ENCODE measurements at regions not wholly inside any gene's neighbourhood (a gene's known extent, or its start where the extent isn't known, plus 50 kb on each side); places are given as distances from the start of the nearest gene placed in this dataset.
"Not testable (repeated sequence)": the region's sequence is repeated elsewhere in the genome, so short reads cannot be mapped to it uniquely, and the experiment has no call there.

DNA sequence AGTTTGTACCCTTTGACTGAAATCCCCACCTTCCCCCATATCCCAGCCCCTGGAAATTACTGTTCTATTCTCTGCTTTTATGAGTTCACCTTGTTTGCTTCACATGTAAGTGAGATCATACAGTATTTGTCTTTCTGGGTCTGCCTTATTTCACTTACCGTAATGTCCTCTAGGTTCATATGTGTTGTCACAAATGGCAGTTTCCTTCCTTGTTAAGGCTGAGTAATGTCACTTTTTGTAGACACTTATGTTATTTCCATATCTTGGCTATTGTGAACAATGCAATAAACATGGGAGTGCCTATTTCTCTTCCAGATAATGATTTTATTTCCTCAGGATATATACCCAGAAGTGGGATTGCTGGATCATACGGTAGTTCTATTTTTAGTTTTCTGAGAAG is 272.3 kb downstream of the MRPS30 start:
- DNase-seq, result no peak

DNA sequence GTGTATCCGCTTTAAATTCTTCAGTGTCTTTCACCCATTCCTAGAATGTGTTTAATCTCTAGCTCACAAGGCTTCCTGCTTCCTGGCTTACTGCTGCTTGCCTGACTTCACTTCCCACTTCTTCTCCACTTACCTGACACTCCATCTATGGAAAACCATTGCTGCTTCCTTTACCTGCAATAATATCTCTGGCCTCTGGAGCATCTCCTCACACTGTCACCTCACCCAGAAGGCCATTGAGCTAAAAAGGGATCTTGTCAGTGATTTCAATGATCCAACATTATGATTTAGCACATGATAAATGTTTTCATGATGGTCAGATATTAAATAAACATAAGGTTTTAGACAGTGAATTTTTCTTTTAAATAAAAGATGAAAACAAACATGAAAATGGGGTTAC is 281.1 kb downstream of the MRPS30 start:
- DNase-seq, result no peak

DNA sequence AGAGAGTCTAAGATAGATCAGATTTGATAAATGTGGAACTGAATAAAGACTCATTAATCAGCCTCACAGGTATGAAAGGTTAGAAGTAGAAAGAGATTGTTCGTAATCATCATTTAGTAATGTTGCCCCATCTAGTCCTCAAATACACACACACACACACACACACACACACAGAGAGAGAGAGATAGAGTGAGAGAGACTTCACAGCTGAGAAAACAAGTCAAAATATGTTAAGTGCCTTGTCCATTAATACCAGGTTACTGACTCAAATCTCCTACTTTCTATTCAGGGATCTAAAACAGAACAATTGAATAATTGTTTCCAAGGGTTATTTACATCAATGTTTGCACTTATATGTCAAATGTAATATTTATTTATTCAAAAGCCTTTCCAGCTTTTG is 284.6 kb downstream of the MRPS30 start:
- no peak for DNase-seq

DNA sequence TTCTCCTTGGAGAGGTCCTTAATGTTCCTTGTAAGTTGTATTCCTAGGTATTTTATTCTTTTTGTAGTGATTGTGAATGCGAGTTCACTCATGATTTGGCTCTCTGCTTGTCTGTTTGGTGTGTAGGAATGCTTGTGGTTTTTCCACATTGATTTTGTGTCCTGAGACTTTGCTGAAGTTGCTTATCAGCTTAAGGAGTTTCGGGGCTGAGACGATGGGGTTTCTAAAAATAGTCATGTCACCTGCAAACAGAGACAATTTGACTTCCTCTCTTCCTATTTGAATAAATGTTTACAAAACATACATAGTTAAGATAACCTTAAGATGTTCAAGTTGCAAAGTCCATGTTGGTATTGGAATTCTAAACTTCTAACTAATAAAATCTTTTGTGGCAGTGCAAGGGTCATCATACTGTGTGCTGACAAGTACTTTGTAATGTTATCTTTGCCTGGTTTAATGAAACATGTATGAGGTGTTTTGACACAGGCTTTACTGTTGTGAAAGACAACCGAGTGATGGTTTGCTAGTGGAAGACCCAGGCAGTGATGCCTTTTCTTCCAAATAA is 286.2 kb downstream of the MRPS30 start:
- DNase-seq, result no peak

DNA sequence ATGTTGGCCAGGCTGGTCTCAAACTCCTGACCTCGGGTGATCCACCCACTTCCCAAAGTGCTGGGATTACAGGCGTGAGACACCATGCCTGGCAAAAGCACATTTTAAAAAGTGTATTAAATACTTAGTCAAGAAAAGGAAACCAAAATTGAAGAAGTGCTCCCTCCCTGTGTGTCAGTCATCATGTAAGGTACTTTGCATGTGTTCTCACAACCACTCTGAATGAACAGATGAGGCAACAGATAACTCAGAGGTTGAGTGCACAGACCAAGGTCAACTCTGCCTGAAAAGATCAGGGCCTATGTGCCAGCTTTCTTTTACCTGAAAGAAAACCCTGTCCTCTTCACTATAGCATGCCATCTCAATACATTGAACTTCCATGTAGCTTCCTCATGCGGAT is 289.7 kb downstream of the MRPS30 start:
- no peak for DNase-seq

DNA sequence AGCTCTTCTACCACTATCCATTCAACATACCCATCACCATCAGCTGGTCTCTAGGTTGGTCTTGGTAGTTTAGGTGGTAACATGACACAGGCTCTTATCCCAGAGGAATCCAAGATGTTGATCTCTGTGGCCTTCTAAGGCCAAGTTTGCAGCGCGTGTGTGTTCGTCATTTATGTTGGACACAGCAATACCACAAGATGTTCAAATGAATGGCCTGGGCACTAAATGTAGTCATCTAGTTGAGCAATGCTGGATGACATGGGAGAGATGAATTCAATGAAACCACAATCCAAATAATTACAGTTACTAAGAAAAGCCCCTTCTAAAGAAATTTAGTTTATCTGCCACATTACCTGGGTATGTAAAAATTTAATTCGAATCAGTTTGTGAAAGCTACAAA is 292.4 kb downstream of the MRPS30 start:
- DNase-seq, result no peak

DNA sequence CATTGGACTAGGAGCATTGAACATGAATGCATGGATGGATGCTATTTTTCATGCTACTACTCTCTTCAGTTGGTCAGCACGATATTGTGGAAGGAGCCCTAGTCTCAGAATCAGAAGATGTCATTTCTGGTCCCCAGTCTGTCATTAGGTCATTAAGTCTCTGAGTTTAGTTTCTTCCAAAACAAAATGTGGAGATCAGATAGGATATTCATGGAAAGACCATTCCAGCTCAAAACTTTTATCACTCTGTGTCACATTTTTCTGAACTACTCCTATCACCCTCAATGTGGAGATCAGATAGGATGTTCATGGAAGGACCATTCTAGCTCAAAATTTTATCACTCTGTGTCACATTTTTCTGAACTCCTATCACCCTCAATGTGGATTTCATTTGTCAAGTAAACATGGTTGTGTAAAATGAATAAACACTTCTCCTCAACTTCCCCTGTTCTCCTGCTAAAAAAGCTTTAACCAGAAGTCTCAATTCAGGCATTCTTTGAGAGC is 296.8 kb downstream of the MRPS30 start:
- DNase-seq, result peak; percentile 4

DNA sequence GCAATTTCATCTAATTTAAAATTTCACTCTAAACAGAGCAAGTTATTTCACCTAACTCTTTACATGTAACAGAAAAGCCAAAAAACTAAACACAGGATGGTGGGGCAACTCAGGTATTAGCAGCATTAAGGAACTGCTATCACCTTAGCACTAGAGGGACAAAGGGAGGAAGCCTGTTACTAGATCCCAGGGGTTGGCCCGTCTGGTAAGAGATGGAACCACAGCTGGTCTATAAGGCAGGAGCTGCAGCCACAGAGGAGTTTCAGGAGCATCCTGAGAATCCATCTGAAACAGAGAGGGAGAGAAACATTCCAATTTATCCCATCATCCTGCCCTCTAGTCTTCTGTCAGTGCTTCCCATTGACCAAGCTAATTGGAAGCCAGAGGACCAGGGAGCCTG is 300.3 kb downstream of the MRPS30 start:
- no peak for DNase-seq

DNA sequence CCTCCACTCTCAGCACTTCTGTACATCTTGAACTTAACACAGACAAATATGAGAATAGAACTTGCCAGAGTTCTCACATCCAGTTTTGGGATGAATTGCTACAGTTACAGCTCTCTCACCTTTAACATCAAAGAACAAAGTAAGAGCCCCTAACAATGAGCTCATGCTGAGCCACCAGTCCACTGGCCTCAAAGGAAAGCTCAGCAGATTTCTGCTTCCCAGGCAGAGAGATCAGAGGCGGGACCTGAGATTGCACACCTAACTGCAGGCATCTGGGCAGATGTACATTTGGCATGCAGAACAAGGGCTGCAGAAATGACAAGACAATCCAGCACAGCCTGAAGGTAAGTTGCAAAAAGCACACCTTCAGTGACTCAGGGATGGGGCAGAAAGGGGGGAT is 300.9 kb downstream of the MRPS30 start:
- DNase-seq, result no peak

DNA sequence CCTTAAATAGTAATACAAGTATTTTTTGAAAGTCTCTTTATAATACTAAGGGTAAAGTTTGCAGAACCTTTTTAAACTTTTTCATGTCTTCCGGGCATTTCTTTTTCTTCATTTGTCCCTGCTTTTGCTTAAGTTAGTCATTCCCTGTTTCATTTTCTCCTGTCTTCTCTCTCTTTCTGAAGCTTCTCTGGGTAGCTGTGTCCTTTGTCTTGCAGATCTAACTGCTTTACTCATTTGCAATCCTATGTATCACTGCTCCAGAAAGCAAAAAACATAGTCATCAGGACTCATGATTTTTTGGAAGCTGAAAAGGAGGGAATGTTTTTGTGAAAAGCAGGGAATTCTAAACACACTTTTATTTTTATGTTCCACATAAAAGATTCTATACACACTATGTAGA is 301.7 kb downstream of the MRPS30 start:
- no peak for DNase-seq

DNA sequence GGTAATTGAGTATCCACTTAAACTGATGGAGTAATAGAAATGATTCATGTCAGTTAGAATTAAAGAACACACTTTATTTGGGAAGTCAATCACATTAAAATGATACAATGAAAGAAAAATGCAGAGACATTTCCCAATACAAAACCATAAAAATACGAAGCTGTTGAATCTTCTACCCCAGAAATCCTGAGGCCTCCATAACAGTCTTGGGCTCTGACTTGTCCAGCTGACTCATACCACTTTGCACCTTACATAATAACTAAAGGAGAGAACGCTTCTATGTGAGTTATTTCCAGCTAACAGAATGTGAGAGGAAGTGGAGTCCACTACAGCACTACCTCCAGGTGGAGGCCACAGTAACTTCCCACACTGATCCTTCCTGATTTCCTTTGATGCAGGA is 305.0 kb downstream of the MRPS30 start:
- DNase-seq, result no peak

DNA sequence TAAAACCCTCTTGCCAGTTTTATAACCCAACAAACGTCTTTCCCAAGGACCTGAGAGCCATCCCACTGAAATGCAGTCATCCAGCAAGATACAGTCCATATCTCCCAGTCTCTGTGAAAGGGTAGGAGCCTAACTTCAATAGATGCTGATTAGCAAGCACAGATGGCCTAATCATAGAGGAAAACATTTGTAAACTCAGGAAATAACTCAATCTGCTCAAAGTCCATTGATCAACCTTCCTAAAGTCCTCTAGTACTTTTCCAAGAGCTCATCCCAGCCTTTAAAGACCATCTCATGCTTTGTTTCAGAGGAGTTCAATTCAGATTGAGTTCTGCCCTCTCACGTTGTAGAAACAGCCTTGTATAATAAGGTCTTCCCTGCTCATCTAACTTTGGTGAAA is 324.2 kb downstream of the MRPS30 start:
- no peak for DNase-seq

DNA sequence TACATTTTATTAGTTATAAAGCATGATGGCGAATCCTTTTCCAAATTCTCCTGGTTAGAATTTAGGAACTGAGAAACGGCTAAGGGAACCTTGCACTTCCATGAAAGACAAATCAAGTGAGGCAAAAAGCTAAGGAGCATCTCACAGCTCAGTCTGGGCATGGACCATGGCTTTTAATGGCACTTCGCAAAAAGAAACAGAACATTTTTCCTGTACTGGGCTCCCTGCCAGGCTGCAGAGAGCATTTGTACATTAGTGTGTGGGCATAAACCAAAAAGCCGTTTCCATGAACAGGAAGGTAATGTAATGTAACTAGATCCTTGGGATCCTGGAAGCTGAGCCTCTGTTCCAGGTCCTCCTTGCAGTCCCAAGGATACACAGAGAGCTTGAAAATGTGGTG is 354.2 kb downstream of the MRPS30 start:
- DNase-seq, result no peak

DNA sequence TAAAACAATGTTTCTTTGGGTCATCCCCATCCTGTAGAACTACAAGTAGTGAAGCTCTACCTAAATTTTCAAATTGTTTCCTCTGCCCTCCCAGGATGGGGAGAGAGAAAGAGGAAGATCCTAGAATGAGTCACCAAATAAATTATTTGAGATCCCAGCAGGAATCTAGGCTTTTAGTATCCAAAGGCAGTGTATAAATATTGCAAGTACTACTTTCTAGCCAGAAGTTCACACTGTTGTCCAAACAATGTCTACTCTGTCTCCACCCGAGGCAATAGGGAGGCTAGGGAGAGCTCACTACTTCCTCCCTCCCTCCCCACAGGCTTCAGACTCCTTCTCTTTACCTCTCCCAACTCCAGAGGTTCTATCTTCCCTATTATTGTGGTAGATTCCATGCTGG is 362.8 kb downstream of the MRPS30 start:
- no peak for DNase-seq

DNA sequence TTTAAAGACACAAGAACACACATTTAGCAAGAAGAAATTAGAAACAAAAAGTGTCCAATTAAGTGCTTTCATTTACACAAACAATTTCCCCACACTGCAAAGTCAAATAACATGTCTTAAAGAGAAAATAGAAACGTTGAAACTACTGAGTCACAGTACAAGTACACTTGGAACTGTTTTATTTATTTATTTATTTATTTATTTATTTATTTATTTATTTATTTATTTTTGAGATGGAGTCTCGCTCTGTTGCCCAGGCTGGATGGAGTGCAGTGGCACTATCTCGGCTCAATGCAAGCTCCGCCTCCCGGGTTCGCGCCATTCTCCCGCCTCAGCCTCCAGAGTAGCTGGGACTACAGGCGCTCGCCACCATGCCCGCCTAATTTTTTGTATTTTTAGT is 363.9 kb downstream of the MRPS30 start:
- DNase-seq, result not testable (repeated sequence)

DNA sequence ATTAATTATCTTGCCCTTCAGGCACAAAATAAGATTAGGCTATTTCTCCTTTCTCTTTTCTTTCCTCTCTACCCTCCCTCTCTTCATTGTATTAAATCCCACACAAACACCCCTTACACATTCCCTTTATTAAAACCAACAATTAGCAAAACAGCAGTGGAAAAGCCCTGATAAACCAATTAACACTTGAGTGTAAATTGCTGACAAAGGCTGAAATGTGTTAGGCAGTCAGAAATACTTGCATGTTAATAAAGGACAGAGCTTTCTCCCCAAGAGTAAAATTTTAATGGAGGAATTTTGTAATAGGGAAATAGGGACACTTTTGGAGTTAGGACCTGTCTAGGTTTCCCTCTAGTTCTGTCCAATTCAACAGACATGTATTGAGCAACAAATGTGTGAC is 370.9 kb downstream of the MRPS30 start:
- DNase-seq, result no peak

DNA sequence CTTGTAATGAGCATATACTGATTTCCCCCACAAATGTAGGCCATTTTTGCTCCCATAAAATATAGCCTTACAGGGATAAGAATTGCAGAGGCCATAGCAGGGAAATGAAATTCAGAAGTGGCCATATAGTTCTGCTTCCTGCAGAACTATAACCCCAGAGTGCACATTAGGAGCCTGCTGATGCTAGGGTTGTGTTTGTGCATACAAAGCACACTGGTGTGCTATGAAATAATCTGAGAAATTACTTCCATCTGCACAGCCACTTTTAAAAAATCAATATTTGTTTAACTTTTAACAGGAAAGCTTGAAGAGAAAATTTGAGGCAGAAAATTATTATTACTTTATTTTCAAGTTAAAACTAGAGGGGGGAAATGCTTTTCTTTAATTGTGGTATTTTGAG is 380.3 kb downstream of the MRPS30 start:
- no peak for DNase-seq

DNA sequence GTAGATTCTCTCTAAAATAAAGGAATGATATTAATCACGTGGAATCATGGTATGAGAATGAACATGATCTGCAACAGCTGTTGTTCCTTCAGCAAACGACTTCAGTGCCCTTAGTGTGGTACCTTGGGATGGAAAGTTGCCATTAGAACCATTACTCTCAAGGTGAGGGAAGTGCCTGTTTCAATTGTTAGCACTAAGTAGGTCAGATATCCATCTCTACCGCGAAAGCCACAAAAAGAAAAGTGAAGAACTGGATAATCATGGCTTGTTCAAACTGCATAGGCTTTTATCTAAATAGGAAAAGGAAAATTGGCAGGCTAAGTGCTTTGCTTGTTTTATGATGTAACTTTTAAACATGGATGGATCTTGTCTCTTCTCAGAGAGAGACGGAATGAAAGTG is 380.7 kb downstream of the MRPS30 start:
- no peak for DNase-seq

DNA sequence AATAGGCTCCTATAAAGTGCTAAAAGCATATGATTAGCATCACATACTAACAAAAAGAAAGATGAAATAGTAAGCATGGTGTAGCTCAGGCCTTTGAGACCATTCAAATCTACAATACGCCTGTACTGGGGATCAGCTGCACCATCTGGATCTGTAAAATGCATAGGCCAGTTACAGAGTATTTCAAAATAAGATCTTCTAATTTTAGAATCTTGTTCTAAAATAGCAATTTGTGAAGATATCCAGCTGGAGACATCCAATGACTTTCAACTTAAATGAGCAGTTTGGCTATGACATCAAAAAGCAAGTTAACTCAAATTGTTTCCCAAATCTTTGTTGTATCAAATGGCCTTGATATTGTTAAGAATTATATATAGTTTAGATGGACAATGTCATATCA is 386.3 kb downstream of the MRPS30 start:
- DNase-seq, result no peak

Measured in hematopoietic multipotent progenitor cell treated with erythropoietin and hydrocortisone succinate and interleukin-3 and kit ligand, for 8 days (in vitro differentiated cells).